ENCODE measurements at regions not wholly inside any gene's neighbourhood (a gene's known extent, or its start where the extent isn't known, plus 50 kb on each side); places are given as distances from the start of the nearest gene placed in this dataset.

GRCh38 chr1:65581119-65581518 lies 160.7 kb downstream of the LEPR start:
- H3K4me1 ChIP-seq (ENCODE audit: control insufficient read depth, insufficient read depth, low read length) = no peaks in the 10 kb centered on the region
- DNase-seq (no peak), ATAC-seq (ENCODE audit: low read depth) (no peak; the same call in 1 of the 2 replicates)
- no peak overlapping the region for H3K18ac ChIP-seq (ENCODE audit: low read depth, low read length)
- H3K9me1 ChIP-seq (ENCODE audit: insufficient read depth, low read length) = no peaks in the 10 kb centered on the region
- no peak overlapping the region for H3K4me3 ChIP-seq (ENCODE audit: insufficient read depth, low read depth, low read length)
- no peak overlapping the region for H3K14ac ChIP-seq (replicated peaks; ENCODE audit: low read depth, low read length)
- H2BK15ac ChIP-seq (ENCODE audit: low read depth, low read length) = no peak overlapping the region
- TF ChIP-seq CTCF (conservative IDR thresholded peaks at IDR 0.05; ENCODE audit: low read depth, low read length) (peak; percentile 29; the same call in 1 of the 2 replicates), POLR2A (IDR thresholded peaks at IDR 0.05; ENCODE audit: low read depth, low read length) (no peak)
- no peak overlapping the region for H3K56ac ChIP-seq (ENCODE audit: extremely low read depth, insufficient read depth, low read length)
- no peak overlapping the region for H2AK5ac ChIP-seq (ENCODE audit: low read depth, low read length)
- H2AK9ac ChIP-seq (replicated peaks; ENCODE audit: low read depth, low read length, poor library complexity) = no peak overlapping the region
- H3K79me1 ChIP-seq (ENCODE audit: low read depth in 1 of 2, low read length in 2 of 2) = no peaks in the 10 kb centered on the region
- no peak overlapping the region for H4K5ac ChIP-seq (ENCODE audit: low read depth, low read length)
- no peak overlapping the region for H4K8ac ChIP-seq (ENCODE audit: low read depth in 2 of 2, low read length in 2 of 2)
- H2BK120ac ChIP-seq (ENCODE audit: low read depth, low read length) = no peak overlapping the region
- in situ Hi-C loops (cut with MboI; ENCODE audit: low sequenced_read_pairs) (no loop called here), intact Hi-C loops (cut with micrococcal nuclease) (loop anchor here (1.0 kb wide), 1 partner anchor 150 kb away; no protein-coding TSS in a partner anchor), dilution Hi-C loops (cut with HindIII; ENCODE audit: low sequenced_read_pairs, unreplicated experiment) (no loop called here)
- no peak overlapping the region for H3K4ac ChIP-seq (ENCODE audit: low read depth, low read length)
- H3K36me3 ChIP-seq (ENCODE audit: control insufficient read depth, insufficient read depth, low read length) = no peaks in the 10 kb centered on the region
- H4K20me1 ChIP-seq (ENCODE audit: insufficient read depth, low read length) = no peaks in the 10 kb centered on the region
- H3K27me3 ChIP-seq (ENCODE audit: control insufficient read depth, insufficient read depth, low read length) = no peaks in the 10 kb centered on the region
- WGBS, 2 experiments (ENCODE audit: extremely low coverage in 2 of 2, insufficient read length in 1 of 2) = 63% methylated on average over 2 of the region's 2 CpGs; no CpG with 5 or more reads in 1 of the 2 experiments
- H3K9me3 ChIP-seq (ENCODE audit: control insufficient read depth, insufficient read depth, low read length) = no peaks in the 10 kb centered on the region
- no TSS peak for BruUV-seq (replicated peaks)
- ChIA-PET CTCF (interaction anchor here (0.6 kb wide), 1 partner anchor 139 kb away, joined by 3 read pairs; no protein-coding TSS in a partner anchor), POLR2A (ENCODE audit: unreplicated experiment) (no interaction called here)
- H3K9ac ChIP-seq (ENCODE audit: low read depth, low read length) = no peak overlapping the region
- H4K91ac ChIP-seq (ENCODE audit: insufficient read depth, low read depth, low read length) = no peak overlapping the region
- no peak overlapping the region for H3K27ac ChIP-seq (ENCODE audit: insufficient read depth, low read length)
- no peak overlapping the region for H3K4me2 ChIP-seq (ENCODE audit: low read depth, low read length)
- H2AFZ ChIP-seq (replicated peaks; ENCODE audit: low read length, poor library complexity) = no peak overlapping the region
- no peak overlapping the region for H2BK20ac ChIP-seq (ENCODE audit: low read depth, low read length)
- H3K23ac ChIP-seq (ENCODE audit: low read depth, low read length) = no peak overlapping the region
- no peak overlapping the region for H2BK5ac ChIP-seq (ENCODE audit: low read depth, low read length, poor library complexity, severe bottlenecking)
